Thyroid gland (tissue), 4 donors: ENCODE measurements at regions not wholly inside any gene's neighbourhood (a gene's known extent, or its start where the extent isn't known, plus 50 kb on each side); places are given as distances from the start of the nearest gene placed in this dataset.
"Not testable (repeated sequence)": the region's sequence is repeated elsewhere in the genome, so short reads cannot be mapped to it uniquely, and the experiment has no call there.

ENCODE experiments used
- DNase-seq, 2 donors: peaks; one replicate each; pipeline ENCODE4 v3.0.0-alpha.2; 2019
- H3K27ac ChIP-seq, 3 donors: fragments of 200-600 bp; sonication (generic); 1 replicate in 2 of 3; 2 replicates in 1 of 3; pipeline ENCODE4 v1.5.1; 2016 to 2019; ENCODE audit warnings: mild to moderate bottlenecking in 1 of 3, moderate library complexity in 1 of 3
- H3K27me3 ChIP-seq: fragments of 200-600 bp; sonication (generic); one replicate; pipeline ENCODE4 v1.5.1; 2019
- H3K36me3 ChIP-seq, 2 donors: fragments of 200-600 bp; sonication (generic); one replicate each; pipeline ENCODE4 v1.5.1; 2016 to 2019
- H3K4me1 ChIP-seq, 2 donors: fragments of 200-600 bp; sonication (generic); one replicate each; pipeline ENCODE4 v1.5.1; 2017 to 2019
- H3K4me3 ChIP-seq, 3 donors: fragments of 200-600 bp; sonication (generic); replicated peaks in 1 of 3; 1 replicate in 2 of 3; 2 replicates in 1 of 3; pipeline ENCODE4 v1.5.1; 2016; ENCODE audit warnings: mild to moderate bottlenecking in 1 of 3
- H3K9me3 ChIP-seq: fragments of 200-600 bp; sonication (generic); one replicate; pipeline ENCODE4 v1.5.1; 2017
- CTCF ChIP-seq, 6 experiments: fragments of 200-600 bp in 3 of 6; fragments of 450-650 bp in 3 of 6; sonication (generic) in 3 of 6; IDR thresholded peaks; one replicate each; pipeline ENCODE4 v1.5.1; 2016 to 2019; ENCODE audit warnings: antibody characterized with exemption in 6 of 6, mild to moderate bottlenecking in 2 of 6, inconsistent platforms in 1 of 6, moderate library complexity in 1 of 6
- POLR2A ChIP-seq, 2 donors: fragments of 450-650 bp; IDR thresholded peaks; one replicate each; pipeline ENCODE4 v1.6.1; 2017; ENCODE audit warnings: antibody characterized with exemption in 2 of 2, mild to moderate bottlenecking in 2 of 2, moderate library complexity in 1 of 2
- WGBS, 2 donors: methylation state at CpG; one replicate each; pipeline ENCODE4 v1.1.5; 2017; 5-methylcytosine and 5-hydroxymethylcytosine counted together
- intact Hi-C: fragments of 100-400 bp; cut with DNase I; formaldehyde crosslinking; loops from one replicate; pipeline ENCODE4 v1.15.1; 2023

GRCh38 chr2:143926736-143927135 is 593.2 kb downstream of the ZEB2 start:
- Histone ChIP-seq H3K4me1 (no peaks in the 10 kb centered on the region), H3K4me3 (no peak overlapping the region), H3K9me3 (no peaks in the 10 kb centered on the region), H3K27ac (no peak overlapping the region), H3K27me3 (no peaks in the 10 kb centered on the region), H3K36me3 (no peaks in the 10 kb centered on the region)
- no peak for DNase-seq
- intact Hi-C loops, result no loop called here
- 90 to 93% methylated on average over 4 of the region's 4 CpGs for WGBS, 2 donors
- TF ChIP-seq POLR2A (IDR thresholded peaks at IDR 0.05) (no peak), CTCF (IDR thresholded peaks at IDR 0.05) (no peak)

GRCh38 chr2:143922261-143922830 is 597.6 kb downstream of the ZEB2 start:
- H3K4me1 ChIP-seq, H3K9me3 ChIP-seq, H3K27me3 ChIP-seq, H3K4me3 ChIP-seq, DNase-seq, intact Hi-C loops, H3K27ac ChIP-seq, H3K36me3 ChIP-seq: not testable (repeated sequence)
- 92 to 97% methylated on average over 12 to 15 of the region's 42 CpGs for WGBS, 2 donors

- no peaks in the 10 kb centered on the region for H3K36me3 ChIP-seq
- TF ChIP-seq POLR2A (IDR thresholded peaks at IDR 0.05) (no peak), CTCF (IDR thresholded peaks at IDR 0.05) (no peak)
- H3K27me3 ChIP-seq, result no peaks in the 10 kb centered on the region
- no peak overlapping the region for H3K4me3 ChIP-seq
- 98% methylated on average over 1 of the region's 1 CpG for WGBS, 2 donors
- H3K4me1 ChIP-seq, result no peaks in the 10 kb centered on the region
- no peaks in the 10 kb centered on the region for H3K9me3 ChIP-seq
- H3K27ac ChIP-seq, result no peak overlapping the region
- no peak for DNase-seq
- intact Hi-C loops, result no loop called here
Observed at GRCh38 chr2:143918465-143918989, 601.4 kb downstream of the ZEB2 start.

GRCh38 chr2:143916781-143917180 is 603.1 kb downstream of the ZEB2 start:
- no peak for DNase-seq
- H3K4me1 ChIP-seq, result no peaks in the 10 kb centered on the region
- H3K27me3 ChIP-seq, result no peaks in the 10 kb centered on the region
- no peak overlapping the region for H3K4me3 ChIP-seq
- no peaks in the 10 kb centered on the region for H3K9me3 ChIP-seq
- H3K27ac ChIP-seq, result no peak overlapping the region
- no peaks in the 10 kb centered on the region for H3K36me3 ChIP-seq
- TF ChIP-seq POLR2A (IDR thresholded peaks at IDR 0.05), result no peak
- TF ChIP-seq CTCF (IDR thresholded peaks at IDR 0.05), result no peak
- intact Hi-C loops, result no loop called here

GRCh38 chr2:143909577-143910353 is 610.2 kb downstream of the ZEB2 start:
- TF ChIP-seq CTCF (IDR thresholded peaks at IDR 0.05) (no peak), POLR2A (IDR thresholded peaks at IDR 0.05) (no peak)
- 70 to 74% methylated on average over 13 of the region's 13 CpGs for WGBS, 2 donors
- no peaks in the 10 kb centered on the region for H3K27me3 ChIP-seq

More at GRCh38 chr2:143909577-143910353, 610.2 kb downstream of the ZEB2 start:
- DNase-seq, result no peak
- Histone ChIP-seq H3K9me3 (no peaks in the 10 kb centered on the region), H3K4me1 (no peaks in the 10 kb centered on the region), H3K27ac (no peak overlapping the region), H3K4me3 (no peak overlapping the region), H3K36me3 (no peaks in the 10 kb centered on the region)
- intact Hi-C loops, result no loop called here
